Upper lobe of left lung (tissue), 6 donors: ENCODE measurements at regions not wholly inside any gene's neighbourhood (a gene's known extent, or its start where the extent isn't known, plus 50 kb on each side); places are given as distances from the start of the nearest gene placed in this dataset.
A peak's percentile ranks its signal among the peaks of the same experiment; 100 is the strongest.

Experiments used
- ATAC-seq, 2 donors: fragments of 200-7000 bp; cut with Tn5 transposase; one replicate each; pipeline ENCODE4 v1.9.1; 2022; ENCODE audit warnings: mild to moderate bottlenecking in 2 of 2, moderate library complexity in 2 of 2; ENCODE audit not compliant: low FRiP score in 2 of 2
- DNase-seq, 2 donors: peaks; one replicate each; pipeline ENCODE4 v3.0.0-alpha.2; 2019 to 2020
- H3K27ac ChIP-seq, 4 donors: fragments of 200-600 bp; sonication (generic); one replicate each; pipeline ENCODE4 v1.5.1; 2016 to 2019
- H3K27me3 ChIP-seq, 4 donors: fragments of 200-600 bp; sonication (generic); one replicate each; pipeline ENCODE4 v1.5.1; 2017 to 2019
- H3K36me3 ChIP-seq, 4 donors: fragments of 200-600 bp; sonication (generic); one replicate each; pipeline ENCODE4 v1.5.1; 2016 to 2019
- H3K4me1 ChIP-seq, 4 donors: fragments of 200-600 bp; sonication (generic); one replicate each; pipeline ENCODE4 v1.5.1; 2018 to 2019
- H3K4me3 ChIP-seq, 4 donors: fragments of 200-600 bp; sonication (generic); one replicate each; pipeline ENCODE4 v1.5.1; 2017 to 2019; ENCODE audit warnings: mild to moderate bottlenecking in 2 of 4, moderate library complexity in 1 of 4
- H3K9me3 ChIP-seq, 4 donors: fragments of 200-600 bp; sonication (generic); one replicate each; pipeline ENCODE4 v1.5.1; 2018 to 2019
- CTCF ChIP-seq, 6 experiments: fragments of 450-650 bp in 4 of 6; fragments of 200-600 bp in 2 of 6; sonication (generic) in 2 of 6; IDR thresholded peaks; one replicate each; pipeline ENCODE4 v1.5.1; 2016 to 2019; ENCODE audit warnings: antibody characterized with exemption in 6 of 6
- EP300 ChIP-seq, 4 donors: sonication (generic); formaldehyde crosslinking; IDR thresholded peaks; one replicate each; pipeline ENCODE4 v1.5.1; 2017; ENCODE audit warnings: antibody characterized with exemption in 4 of 4, control low read depth in 2 of 4
- POLR2A ChIP-seq, 4 donors: fragments of 450-650 bp; IDR thresholded peaks; one replicate each; pipeline ENCODE4 v1.5.1; 2016 to 2017; ENCODE audit warnings: antibody characterized with exemption in 4 of 4, mild to moderate bottlenecking in 2 of 4
- POLR2AphosphoS5 ChIP-seq, 2 donors: sonication (generic); formaldehyde crosslinking; IDR thresholded peaks; one replicate each; pipeline ENCODE4 v1.5.1; 2017; ENCODE audit warnings: antibody characterized with exemption in 2 of 2
- WGBS, 2 donors: methylation state at CpG; one replicate each; pipeline ENCODE4 v1.1.5; 2017 to 2018; 5-methylcytosine and 5-hydroxymethylcytosine counted together
- donor health status: DM: no; HTN: no; CAD: no; lungs with moderate emphysema.
- donor health status: DM: no; HTN: yes; CAD: no; lungs with severe emphysema.

- H3K36me3 ChIP-seq = no peaks in the 10 kb centered on the region
- no peaks in the 10 kb centered on the region for H3K9me3 ChIP-seq
- ATAC-seq (peak in 1 of 2 donors; percentile 9), DNase-seq (no peak)
- peaks cover 34 to 43% (median 41%) of the 10 kb centered on the region in 4 donors for H3K4me1 ChIP-seq
- no peaks in the 10 kb centered on the region for H3K27me3 ChIP-seq
- WGBS, 2 donors = 36 to 55% methylated on average over 4 of the region's 4 CpGs
- H3K4me3 ChIP-seq = no peak overlapping the region
- H3K27ac ChIP-seq = peak overlapping the region; percentile 85 to 94 (median 92)
- TF ChIP-seq POLR2AphosphoS5 (IDR thresholded peaks at IDR 0.05) = no peak
- TF ChIP-seq EP300 (IDR thresholded peaks at IDR 0.05) = peak in 2 of 4 donors; percentile 19 to 66
Observed at GRCh38 chr14:75339059-75339458, 60.4 kb downstream of the FOS start.

DNA sequence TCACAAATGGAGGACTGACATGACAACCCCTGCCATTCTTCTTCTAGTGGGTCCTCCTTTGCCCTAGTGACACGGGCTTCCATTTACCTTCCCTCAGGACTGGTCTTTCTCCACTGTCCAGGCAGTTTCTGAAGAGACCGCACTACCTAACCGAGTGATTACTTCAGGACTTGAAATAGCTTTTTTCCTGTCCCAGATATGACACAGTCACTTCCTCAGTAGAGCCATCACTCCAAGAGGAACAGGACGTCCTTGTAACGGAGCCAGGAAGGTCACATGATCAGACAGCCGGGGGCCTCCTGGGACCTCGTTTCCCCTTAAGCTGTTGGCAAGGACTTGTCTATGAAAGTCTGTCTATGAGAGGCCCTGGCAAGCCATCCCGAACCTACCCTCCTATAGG is 62.3 kb downstream of the FOS start:
- H3K27ac ChIP-seq = peak overlapping the region; percentile 85 to 94 (median 92)
- no peaks in the 10 kb centered on the region for H3K27me3 ChIP-seq
- ATAC-seq (peak; percentile 80 to 82), DNase-seq (peak in 1 of 2 donors; percentile 89)
- peaks cover 34 to 43% (median 35%) of the 10 kb centered on the region in 4 donors for H3K4me1 ChIP-seq
- WGBS, 2 donors = 35 to 45% methylated on average over 8 of the region's 8 CpGs
- no peak overlapping the region for H3K4me3 ChIP-seq
- TF ChIP-seq POLR2A (IDR thresholded peaks at IDR 0.05) (peak in 2 of 4 donors; percentile 16 to 83), POLR2AphosphoS5 (IDR thresholded peaks at IDR 0.05) (peak; percentile 98 to 100), EP300 (IDR thresholded peaks at IDR 0.05) (peak; percentile 99 to 100 (median 100)), CTCF (IDR thresholded peaks at IDR 0.05) (no peak)
- no peaks in the 10 kb centered on the region for H3K36me3 ChIP-seq
- no peaks in the 10 kb centered on the region for H3K9me3 ChIP-seq

DNA sequence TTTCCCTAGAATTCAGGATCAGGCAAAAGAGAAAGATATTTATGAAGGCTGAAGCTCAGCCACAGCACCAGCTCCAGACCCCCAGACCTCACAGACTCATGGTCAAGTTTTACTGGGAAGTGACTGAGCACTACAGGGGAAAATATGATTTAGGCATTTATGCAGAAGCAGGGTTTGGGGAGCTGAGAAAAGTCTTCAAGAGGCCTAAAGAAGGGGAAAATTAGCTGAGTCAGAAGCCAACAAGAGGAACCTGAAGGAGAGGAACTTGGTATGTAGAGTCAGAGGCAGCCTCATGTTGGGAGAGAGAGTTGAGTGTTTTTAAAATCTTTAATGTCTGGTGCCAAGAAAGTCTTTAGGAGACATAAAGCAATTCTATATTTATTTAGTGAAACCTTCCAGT is 63.0 kb downstream of the FOS start:
- TF ChIP-seq POLR2AphosphoS5 (IDR thresholded peaks at IDR 0.05) = no peak
- no peak for TF ChIP-seq EP300 (IDR thresholded peaks at IDR 0.05)
- no peak for TF ChIP-seq CTCF (IDR thresholded peaks at IDR 0.05)
- TF ChIP-seq POLR2A (IDR thresholded peaks at IDR 0.05) = no peak
- H3K27ac ChIP-seq = peak overlapping the region; percentile 85 to 94 (median 92)
- H3K36me3 ChIP-seq = no peaks in the 10 kb centered on the region
- H3K4me1 ChIP-seq = peaks cover 34 to 43% (median 35%) of the 10 kb centered on the region in 4 donors
- H3K27me3 ChIP-seq = no peaks in the 10 kb centered on the region
- ATAC-seq (peak; percentile 52 to 65), DNase-seq (no peak)
- H3K9me3 ChIP-seq = no peaks in the 10 kb centered on the region
- no peak overlapping the region for H3K4me3 ChIP-seq

DNA sequence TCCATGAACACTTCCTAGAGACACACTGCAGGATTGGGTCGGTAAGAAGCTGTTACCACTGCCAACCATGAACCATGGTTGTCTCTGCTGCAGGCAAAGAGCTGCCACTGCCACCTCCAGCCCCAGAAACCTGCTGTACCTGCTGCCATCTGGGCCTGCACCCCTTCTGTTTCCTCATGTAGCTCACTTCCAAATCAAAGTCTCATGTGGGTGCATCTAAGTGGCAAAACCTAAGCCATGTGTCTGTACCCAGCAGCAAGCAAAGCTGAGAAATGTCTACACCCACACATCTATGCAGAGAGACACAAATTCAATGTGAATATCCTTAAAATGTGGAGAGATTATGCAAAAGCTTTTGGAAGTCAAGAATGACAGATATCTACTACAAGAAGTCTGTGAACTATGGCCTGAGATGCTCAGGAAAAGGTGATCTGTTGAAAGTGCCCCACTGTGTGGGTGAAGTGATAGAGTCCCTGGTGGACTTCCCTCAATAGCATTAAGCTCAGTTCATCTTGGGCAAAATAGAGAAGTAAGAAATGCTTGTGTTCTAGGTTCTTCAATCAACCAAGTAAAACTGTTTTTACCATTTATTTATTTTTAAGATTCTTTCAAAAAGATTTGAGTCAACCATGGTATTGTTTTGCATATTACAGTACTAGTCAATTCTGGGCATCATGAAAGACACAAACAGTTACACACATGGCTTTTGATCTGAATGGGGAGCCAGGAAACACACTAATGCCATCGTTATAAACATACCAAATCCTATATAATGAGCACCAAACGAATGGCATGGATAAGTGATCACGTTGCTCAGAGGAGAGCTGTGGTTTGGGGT is 64.4 kb downstream of the FOS start:
- Histone ChIP-seq H3K4me3 (no peak overlapping the region), H3K36me3 (no peaks in the 10 kb centered on the region), H3K4me1 (peaks cover 34 to 43% (median 35%) of the 10 kb centered on the region in 4 donors), H3K27ac (peak overlapping the region in 2 of 4 donors; percentile 91 to 94), H3K27me3 (no peaks in the 10 kb centered on the region), H3K9me3 (no peaks in the 10 kb centered on the region)
- no peak for DNase-seq
- ATAC-seq = no peak
- TF ChIP-seq CTCF (IDR thresholded peaks at IDR 0.05) (no peak), POLR2A (IDR thresholded peaks at IDR 0.05) (no peak), EP300 (IDR thresholded peaks at IDR 0.05) (no peak), POLR2AphosphoS5 (IDR thresholded peaks at IDR 0.05) (no peak)
- 79 to 82% methylated on average over 4 of the region's 4 CpGs for WGBS, 2 donors

- Histone ChIP-seq H3K36me3 (no peaks in the 10 kb centered on the region), H3K27ac (peak overlapping the region in 2 of 4 donors; percentile 35), H3K4me1 (peaks cover 28 to 39% (median 32%) of the 10 kb centered on the region in 4 donors), H3K4me3 (no peak overlapping the region), H3K27me3 (no peaks in the 10 kb centered on the region), H3K9me3 (no peaks in the 10 kb centered on the region)
- peak in 1 of 2 donors; percentile 73 for ATAC-seq
- WGBS, 2 donors = 83 to 89% methylated on average over 2 of the region's 2 CpGs
- no peak for TF ChIP-seq POLR2A (IDR thresholded peaks at IDR 0.05)
- TF ChIP-seq POLR2AphosphoS5 (IDR thresholded peaks at IDR 0.05) = no peak
- TF ChIP-seq EP300 (IDR thresholded peaks at IDR 0.05) = no peak
- TF ChIP-seq CTCF (IDR thresholded peaks at IDR 0.05) = no peak
- DNase-seq = no peak
Observed at GRCh38 chr14:75343911-75344310, 65.3 kb downstream of the FOS start.
